HepG2 (cell line): ENCODE measurements at regions not wholly inside any gene's neighbourhood (a gene's known extent, or its start where the extent isn't known, plus 50 kb on each side); places are given as distances from the start of the nearest gene placed in this dataset.

Experiments
- ATAC-seq: fragments of 200-7000 bp; cut with Tn5 transposase; 3 replicates; pipeline ENCODE4 v1.9.1; 2020; ENCODE audit warnings: mild to moderate bottlenecking, moderate library complexity
- BruUV-seq: library from RNA; stranded (reverse); fragments of 400-500 nt; replicated peaks from 2 replicates; lab custom pipeline; 2021; lab: Mats Ljungman, UMichigan
- CTCF ChIA-PET: fragments of 300-600 bp; formaldehyde crosslinking; extraction: SDS; loops from one replicate; lab custom pipeline; 2021; ENCODE audit warnings: low total read pairs, inconsistent platforms, low intra/inter-chr PET ratio; lab: Yijun Ruan, JAX
- POLR2A ChIA-PET: fragments of 350-600 bp; sonication (Branson Sonifier 250); formaldehyde crosslinking; loops from one replicate; lab custom pipeline; 2020; ENCODE audit warnings: antibody characterized with exemption, inconsistent platforms; lab: Yijun Ruan, JAX
- DNase-seq: peaks from one replicate; pipeline ENCODE4 v3.0.0-alpha.2; 2015; ENCODE audit warnings: low spot score
- FAIRE-seq: peaks from 3 replicates; lab custom pipeline; 2011; peaks lifted over from hg19 to GRCh38; lab: Jason Lieb, UNC
- H2AFZ ChIP-seq: one replicate; pipeline ENCODE4 v1.6.1; 2011; ENCODE audit warnings: low read length, inconsistent platforms
- H3K27ac ChIP-seq: fragments of 300-600 bp; 3 replicates; pipeline ENCODE4 v1.8.0; 2011; ENCODE audit warnings: mixed run types, mild to moderate bottlenecking, mixed read lengths, low read length, inconsistent platforms; ENCODE audit not compliant: insufficient read depth; ENCODE audit errors: extremely low read length
- H3K27me3 ChIP-seq, 2 experiments: fragments of 200-600 bp in 1 of 2; 2 replicates in 1 of 2; 3 replicates in 1 of 2; pipeline versions ENCODE4 v1.6.0 to v1.8.0; 2011; ENCODE audit warnings: low read length in 2 of 2, mild to moderate bottlenecking in 2 of 2, moderate library complexity in 2 of 2, inconsistent platforms in 1 of 2; ENCODE audit not compliant: insufficient read depth in 2 of 2, control insufficient read depth in 1 of 2
- H3K36me3 ChIP-seq, 2 experiments: fragments of 200-600 bp in 1 of 2; replicated peaks in 1 of 2; 2 replicates in 1 of 2; 3 replicates in 1 of 2; pipeline versions ENCODE4 v1.5.1 to v1.8.0; 2011; ENCODE audit warnings: low read length in 2 of 2, inconsistent platforms in 1 of 2; ENCODE audit not compliant: insufficient read depth in 2 of 2, control insufficient read depth in 1 of 2
- H3K4me1 ChIP-seq: 2 replicates; pipeline ENCODE4 v1.5.1; 2012; ENCODE audit warnings: low read length, inconsistent platforms; ENCODE audit not compliant: insufficient read depth
- H3K4me2 ChIP-seq: 2 replicates; pipeline ENCODE4 v1.6.0; 2011; ENCODE audit warnings: low read depth, low read length, inconsistent platforms
- H3K4me3 ChIP-seq, 3 experiments: fragments of 200-600 bp in 1 of 3; sonication (generic), shearing (Covaris generic) in 1 of 3; replicated peaks in 1 of 3; 2 replicates each; pipeline ENCODE4 v1.5.1; 2011 to 2016; ENCODE audit warnings: low read length in 3 of 3, inconsistent platforms in 2 of 3, low read depth in 2 of 3, mild to moderate bottlenecking in 2 of 3, control low read depth in 1 of 3, mixed read lengths in 1 of 3; ENCODE audit not compliant: insufficient read depth in 1 of 3
- H3K79me2 ChIP-seq: one replicate; pipeline ENCODE4 v1.6.1; 2011; ENCODE audit warnings: low read length, inconsistent platforms; ENCODE audit not compliant: insufficient read depth
- H3K9ac ChIP-seq: 2 replicates; pipeline ENCODE4 v1.6.0; 2011; ENCODE audit warnings: mild to moderate bottlenecking, low read depth, low read length, inconsistent platforms; ENCODE audit not compliant: insufficient read depth
- H3K9me3 ChIP-seq: 2 replicates; pipeline ENCODE4 v1.5.1; 2012; ENCODE audit warnings: mild to moderate bottlenecking, low read length
- H4K20me1 ChIP-seq: 2 replicates; pipeline ENCODE4 v1.6.0; 2011; ENCODE audit warnings: inconsistent platforms, mild to moderate bottlenecking, low read length, moderate library complexity; ENCODE audit not compliant: insufficient read depth
- ARID3A ChIP-seq: IDR thresholded peaks from 2 replicates; pipeline ENCODE4 v1.6.1; 2012; ENCODE audit warnings: low read depth, low read length, improper control_type of control experiment
- EP300 ChIP-seq, 3 experiments: sonication (generic) in 1 of 3; formaldehyde crosslinking in 1 of 3; IDR thresholded peaks; 2 replicates each; pipeline versions ENCODE4 v1.5.1 to v1.6.1; 2011 to 2020; ENCODE audit warnings: low read depth in 2 of 3, low read length in 2 of 3, borderline replicate concordance in 1 of 3, improper control_type of control experiment in 1 of 3, mild to moderate bottlenecking in 1 of 3, missing genetic modification reagents in 1 of 3, moderate library complexity in 1 of 3
- FOXK1 ChIP-seq: sonication (generic); formaldehyde crosslinking; IDR thresholded peaks from 2 replicates; pipeline ENCODE4 v1.4.0; 2020; ENCODE audit warnings: low read depth, missing genetic modification reagents, borderline replicate concordance
- IKZF5 ChIP-seq: IDR thresholded peaks from 2 replicates; pipeline ENCODE4 v1.6.1; 2018; ENCODE audit warnings: missing genetic modification reagents, mild to moderate bottlenecking, missing compliant biosample characterization
- KMT2A ChIP-seq: sonication (generic); formaldehyde crosslinking; IDR thresholded peaks from 2 replicates; pipeline ENCODE4 v1.4.0; 2020; ENCODE audit warnings: missing genetic modification reagents
- MAFF ChIP-seq: IDR thresholded peaks from 2 replicates; pipeline ENCODE4 v1.6.1; 2011; ENCODE audit warnings: low read depth, low read length, improper control_type of control experiment
- ZNF83 ChIP-seq: sonication (generic); formaldehyde crosslinking; IDR thresholded peaks from 2 replicates; pipeline ENCODE4 v1.4.0; 2020; ENCODE audit warnings: missing genetic modification reagents, mild to moderate bottlenecking, borderline replicate concordance
- WGBS: methylation state at CpG from one replicate; pipeline ENCODE4 v1.1.6; 2017; ENCODE audit warnings: low lambda C conversion rate; 5-methylcytosine and 5-hydroxymethylcytosine counted together
- in situ Hi-C: cut with HindIII; loops from 2 replicates; pipeline ENCODE4 v1.10.0; 2017; ENCODE audit warnings: low pct_unique_long_range_greater_than_20kb; ENCODE audit not compliant: extremely low pct_ligation_motif_present
- intact Hi-C: fragments of 100-400 bp; cut with micrococcal nuclease; formaldehyde crosslinking; loops from one replicate; pipeline ENCODE4 v1.10.0; 2022; ENCODE audit not compliant: unreplicated experiment

GRCh38 chr5:65073250-65073661 lies 304.5 kb downstream of the CWC27 start (continued):
- no peak for TF ChIP-seq EP300 (IDR thresholded peaks at IDR 0.05; ENCODE audit: low read depth in 2 of 2, low read length in 2 of 2)
- no peak for TF ChIP-seq EP300 (CRISPR knock-in tag; IDR thresholded peaks at IDR 0.05; ENCODE audit: borderline replicate concordance)
- no peak for TF ChIP-seq KMT2A (CRISPR knock-in tag)
- TF ChIP-seq IKZF5 (CRISPR knock-in tag), result no peak
- TF ChIP-seq FOXK1, result no peak

GRCh38 chr5:65075623-65076250 lies 307.0 kb downstream of the CWC27 start:
- in situ Hi-C loops (no loop called here), intact Hi-C loops (loop anchor here (1.0 kb wide), 1 partner anchor 409 kb away; no protein-coding TSS in a partner anchor)
- Histone ChIP-seq H3K4me1 (no peaks in the 10 kb centered on the region), H3K4me2 (no peak overlapping the region), H3K27me3 (peaks cover 0 to 18% of the 10 kb centered on the region in 2 experiments; a peak in 2 of 5 replicates), H3K4me3 (no peak overlapping the region), H3K36me3 (no peaks in the 10 kb centered on the region), H4K20me1 (no peaks in the 10 kb centered on the region), H3K79me2 (no peaks in the 10 kb centered on the region), H3K27ac (no peak overlapping the region), H3K9ac (no peak overlapping the region), H3K9me3 (no peaks in the 10 kb centered on the region), H2AFZ (no peak overlapping the region)
- 22% methylated on average over 2 of the region's 2 CpGs for WGBS
- BruUV-seq, result no TSS peak
- DNase-seq (no peak), ATAC-seq (no peak), FAIRE-seq (no peak)
- TF ChIP-seq MAFF (no peak), ARID3A (no peak), ZNF83 (CRISPR knock-in tag) (no peak)
- POLR2A ChIA-PET, result no interaction called here
- CTCF ChIA-PET, result no interaction called here
